ENCODE measurements at regions not wholly inside any gene's neighbourhood (a gene's known extent, or its start where the extent isn't known, plus 50 kb on each side); places are given as distances from the start of the nearest gene placed in this dataset.

GRCh38 chr1:166322470-166322869 lies 155.7 kb upstream of the FAM78B start:
- TF ChIP-seq POLR2A (IDR thresholded peaks at IDR 0.05) (no peak), CTCF (IDR thresholded peaks at IDR 0.05 in 4 of 5, conservative IDR thresholded peaks at IDR 0.05 in 1 of 5) (no peak)

Measured in gastrocnemius medialis (tissue), 4 donors.